Cardiac fibroblast (primary cell): ENCODE measurements at regions not wholly inside any gene's neighbourhood (a gene's known extent, or its start where the extent isn't known, plus 50 kb on each side); places are given as distances from the start of the nearest gene placed in this dataset.

ENCODE experiments used
- DNase-seq, 2 donors: peaks; one replicate each; pipeline versions ENCODE4 v3.0.0 to v3.0.0-alpha.2; 2010; ENCODE audit warnings: low read depth in 2 of 2
- H3K4me3 ChIP-seq, 2 donors: replicated peaks in 1 of 2; 1 replicate in 1 of 2; 2 replicates in 1 of 2; pipeline ENCODE4 v1.5.1; 2011; ENCODE audit warnings: low read depth in 2 of 2, low read length in 2 of 2, mild to moderate bottlenecking in 2 of 2, moderate library complexity in 1 of 2
- TF ChIP-seq, protein P1 (sequence below): IDR thresholded peaks from one replicate; pipeline ENCODE4 v1.5.1; 2011; ENCODE audit warnings: low read depth, mild to moderate bottlenecking, low read length, inconsistent platforms

DNA sequence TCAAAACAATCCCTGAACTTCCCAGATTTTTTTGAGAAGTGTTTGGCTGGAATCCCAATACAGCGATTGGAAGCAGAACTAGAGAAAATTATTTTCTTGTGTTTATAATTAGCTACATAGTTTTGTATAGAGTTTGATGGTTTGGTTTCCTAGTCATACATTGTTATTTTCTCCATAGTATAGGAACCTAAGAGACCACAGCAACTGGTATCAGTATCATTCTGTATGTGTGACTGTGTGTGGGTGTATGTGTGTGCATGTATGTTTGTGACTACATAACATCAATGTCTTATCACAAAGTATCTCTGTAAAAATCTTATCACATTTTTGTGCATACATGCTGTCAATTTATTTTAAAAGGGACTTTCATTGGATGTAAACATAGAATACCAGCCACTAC, 780.5 kb downstream of the MRPL39 start:
- H3K4me3 ChIP-seq, result no peak overlapping the region
- TF ChIP-seq, protein P1, sequence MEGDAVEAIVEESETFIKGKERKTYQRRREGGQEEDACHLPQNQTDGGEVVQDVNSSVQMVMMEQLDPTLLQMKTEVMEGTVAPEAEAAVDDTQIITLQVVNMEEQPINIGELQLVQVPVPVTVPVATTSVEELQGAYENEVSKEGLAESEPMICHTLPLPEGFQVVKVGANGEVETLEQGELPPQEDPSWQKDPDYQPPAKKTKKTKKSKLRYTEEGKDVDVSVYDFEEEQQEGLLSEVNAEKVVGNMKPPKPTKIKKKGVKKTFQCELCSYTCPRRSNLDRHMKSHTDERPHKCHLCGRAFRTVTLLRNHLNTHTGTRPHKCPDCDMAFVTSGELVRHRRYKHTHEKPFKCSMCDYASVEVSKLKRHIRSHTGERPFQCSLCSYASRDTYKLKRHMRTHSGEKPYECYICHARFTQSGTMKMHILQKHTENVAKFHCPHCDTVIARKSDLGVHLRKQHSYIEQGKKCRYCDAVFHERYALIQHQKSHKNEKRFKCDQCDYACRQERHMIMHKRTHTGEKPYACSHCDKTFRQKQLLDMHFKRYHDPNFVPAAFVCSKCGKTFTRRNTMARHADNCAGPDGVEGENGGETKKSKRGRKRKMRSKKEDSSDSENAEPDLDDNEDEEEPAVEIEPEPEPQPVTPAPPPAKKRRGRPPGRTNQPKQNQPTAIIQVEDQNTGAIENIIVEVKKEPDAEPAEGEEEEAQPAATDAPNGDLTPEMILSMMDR, result no peak
- DNase-seq, result no peak

DNA sequence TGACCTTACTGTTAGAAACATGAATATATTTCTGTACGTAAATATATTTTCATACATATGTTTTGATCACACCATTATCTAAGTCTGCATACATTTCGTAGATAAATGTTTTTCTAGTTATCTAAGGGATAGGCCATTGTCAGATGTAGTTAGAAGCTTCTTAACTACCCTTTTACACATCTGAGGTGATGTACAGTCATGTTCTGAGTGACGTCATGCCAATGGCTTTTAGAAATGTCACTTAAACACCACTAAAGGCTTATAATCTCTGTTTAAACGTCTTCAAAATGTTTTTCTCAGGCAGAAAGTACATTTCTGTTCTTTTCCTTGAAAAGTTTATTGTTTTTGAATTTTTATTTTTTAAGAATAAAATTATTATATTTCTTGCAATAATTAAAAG, 781.9 kb downstream of the MRPL39 start:
- TF ChIP-seq, protein P1, result no peak
- no peak for DNase-seq
- H3K4me3 ChIP-seq, result no peak overlapping the region

DNA sequence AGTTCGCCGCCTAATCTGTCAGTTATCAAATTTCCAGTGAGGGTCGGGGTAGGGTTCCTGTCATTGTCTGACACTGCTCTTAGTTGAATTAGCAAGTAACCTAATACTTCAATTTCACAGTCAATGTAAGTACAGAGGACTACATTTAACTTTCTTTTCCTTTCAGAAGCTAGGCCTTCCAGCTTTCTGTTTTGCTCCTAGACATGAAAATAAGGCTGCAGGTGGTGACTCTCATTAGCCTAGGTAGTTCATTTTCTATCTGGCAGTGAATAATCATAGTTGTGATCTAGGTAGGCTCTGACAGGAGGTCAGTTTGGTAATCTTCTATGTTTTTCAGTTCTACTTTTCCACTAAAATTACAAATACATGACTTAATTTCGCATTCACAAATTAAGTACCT, 783.1 kb downstream of the MRPL39 start:
- no peak for DNase-seq
- TF ChIP-seq, protein P1, result no peak
- H3K4me3 ChIP-seq, result no peak overlapping the region

DNA sequence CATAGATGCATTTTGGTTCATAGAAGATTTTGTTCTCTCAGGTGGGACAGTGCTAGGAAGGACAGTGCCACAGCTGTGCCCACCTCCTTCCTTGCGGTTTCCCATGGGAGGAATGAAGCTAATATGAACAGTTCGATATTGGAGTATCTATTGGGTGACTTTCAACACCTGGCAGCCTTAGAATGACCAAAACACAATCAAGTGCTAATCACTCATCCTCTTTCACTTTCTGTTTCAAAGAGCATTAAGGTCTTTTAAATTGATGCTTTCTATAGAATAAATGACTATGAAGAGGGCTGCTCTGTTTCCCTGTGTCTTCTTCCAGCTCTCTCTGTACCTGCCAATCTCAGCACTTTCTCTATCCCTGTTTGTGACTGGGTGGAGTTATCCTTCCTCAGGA, 784.0 kb downstream of the MRPL39 start:
- no peak for DNase-seq
- no peak overlapping the region for H3K4me3 ChIP-seq
- TF ChIP-seq, protein P1, result no peak

DNA sequence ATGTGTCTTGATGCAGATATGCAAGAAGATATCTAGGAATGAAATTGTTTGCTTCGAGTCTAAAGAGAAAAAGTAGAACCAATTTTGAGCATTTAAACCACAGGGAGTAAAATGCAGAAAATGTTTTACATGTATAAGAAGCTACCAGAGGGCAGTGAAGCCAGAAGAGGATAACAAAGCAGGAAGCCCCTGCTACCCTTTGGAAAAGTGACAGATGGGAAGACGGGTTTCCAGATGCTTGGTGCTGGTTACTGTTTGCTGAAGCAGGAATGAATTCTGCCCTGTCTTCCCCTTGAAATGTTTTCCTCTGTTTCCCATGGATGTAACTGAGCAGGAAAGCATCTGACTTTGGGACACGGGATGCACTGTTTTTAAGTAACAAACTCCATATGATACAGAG, 822.2 kb downstream of the MRPL39 start:
- DNase-seq, result no peak
- TF ChIP-seq, protein P1, result no peak
- no peak overlapping the region for H3K4me3 ChIP-seq

DNA sequence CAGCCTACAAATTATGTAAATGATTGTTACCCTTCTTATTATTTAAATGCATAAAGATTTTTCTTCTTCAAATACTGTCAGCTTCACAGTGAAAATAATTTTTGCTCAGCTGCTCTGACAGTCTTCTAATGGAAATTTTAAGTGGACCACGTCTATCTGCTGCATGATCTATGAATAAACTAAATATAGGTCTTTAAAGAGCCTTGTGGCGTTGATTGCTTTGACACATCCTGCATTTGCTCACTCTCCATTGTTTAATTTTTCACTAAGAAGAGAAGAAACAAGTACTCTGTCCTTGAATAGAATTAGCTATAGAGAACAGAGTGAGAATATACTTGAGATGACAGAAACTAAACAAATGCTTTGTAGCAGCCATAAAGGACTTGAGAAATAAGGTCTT, 826.1 kb downstream of the MRPL39 start:
- no peak for DNase-seq
- TF ChIP-seq, protein P1, result no peak

DNA sequence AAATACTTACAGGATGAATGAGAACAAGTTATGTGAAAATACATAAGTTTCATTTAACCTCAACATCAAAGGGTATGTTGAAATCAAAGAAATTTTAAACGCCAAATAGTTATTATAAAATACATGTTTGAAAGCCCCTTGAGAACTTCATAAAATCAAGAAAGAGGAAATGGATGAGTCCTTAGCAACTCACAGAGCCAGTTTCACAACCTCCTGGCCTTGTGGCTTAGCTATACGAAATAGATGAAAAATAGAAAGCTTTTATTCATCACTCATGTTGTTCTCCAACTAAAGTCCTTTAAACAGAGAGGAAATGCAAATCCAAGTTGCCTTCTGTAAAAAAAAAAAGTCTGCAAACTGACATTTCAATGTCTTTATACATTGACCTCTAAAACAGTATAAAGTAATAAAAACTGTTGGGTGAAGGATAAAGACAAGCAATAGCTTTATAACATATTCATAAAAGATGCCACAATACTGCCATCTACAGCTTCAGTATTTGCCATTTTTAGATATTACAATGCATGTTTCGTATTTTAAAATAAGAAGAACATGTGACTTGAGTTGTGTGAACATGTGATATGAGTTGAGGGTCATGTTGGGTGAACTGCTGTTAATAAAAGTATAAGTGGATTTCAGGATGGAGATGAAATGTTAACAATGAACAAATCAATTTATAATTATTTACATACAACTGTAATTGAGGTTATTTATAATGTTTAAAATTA, 847.8 kb downstream of the MRPL39 start:
- H3K4me3 ChIP-seq, result no peak overlapping the region
- TF ChIP-seq, protein P1, result no peak
- DNase-seq, result no peak

More for the DNA sequence above, 826.1 kb downstream of the MRPL39 start:
- H3K4me3 ChIP-seq, result no peak overlapping the region
